Rectal smooth muscle tissue (tissue), 1 donor: ENCODE measurements at regions not wholly inside any gene's neighbourhood (a gene's known extent, or its start where the extent isn't known, plus 50 kb on each side); places are given as distances from the start of the nearest gene placed in this dataset.

Source experiments
- H3K27ac ChIP-seq: one replicate; pipeline ENCODE4 v1.7.0; 2013; ENCODE audit warnings: low read depth, low read length, inconsistent platforms
- H3K27me3 ChIP-seq: one replicate; pipeline ENCODE4 v1.7.0; 2013; ENCODE audit warnings: low read length; ENCODE audit not compliant: control insufficient read depth, insufficient read depth
- H3K36me3 ChIP-seq: one replicate; pipeline ENCODE4 v1.7.0; 2013; ENCODE audit warnings: low read length; ENCODE audit not compliant: control insufficient read depth, insufficient read depth
- H3K4me1 ChIP-seq: one replicate; pipeline ENCODE4 v1.7.0; 2013; ENCODE audit warnings: low read length; ENCODE audit not compliant: control insufficient read depth, insufficient read depth
- H3K4me3 ChIP-seq: one replicate; pipeline ENCODE4 v1.7.0; 2013; ENCODE audit warnings: low read length
- H3K9ac ChIP-seq: one replicate; pipeline ENCODE4 v1.7.0; 2013; ENCODE audit warnings: low read length

DNA sequence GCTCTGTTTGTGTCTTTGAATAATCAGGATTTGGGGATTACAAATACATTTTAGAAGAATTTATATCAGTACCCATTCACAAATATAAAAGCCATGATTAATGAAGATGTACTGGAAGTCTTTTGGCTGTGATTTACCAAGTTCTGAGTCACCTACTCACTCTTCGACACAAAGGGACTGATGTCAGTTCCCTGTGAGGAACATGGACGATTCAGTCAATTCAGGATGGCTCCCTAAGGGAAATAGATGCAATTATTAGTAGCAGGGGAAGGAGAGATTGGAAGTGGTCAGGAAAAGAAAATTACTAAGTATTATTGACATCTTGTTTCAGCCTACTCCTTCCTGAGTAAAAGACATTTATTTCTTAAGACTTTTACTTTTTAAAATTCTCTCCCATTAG is 550.7 kb upstream of the SLIT2 start:
- Histone ChIP-seq H3K27me3 (no peaks in the 10 kb centered on the region), H3K4me3 (no peak overlapping the region), H3K9ac (no peak overlapping the region), H3K27ac (no peak overlapping the region), H3K36me3 (no peaks in the 10 kb centered on the region), H3K4me1 (no peaks in the 10 kb centered on the region)

DNA sequence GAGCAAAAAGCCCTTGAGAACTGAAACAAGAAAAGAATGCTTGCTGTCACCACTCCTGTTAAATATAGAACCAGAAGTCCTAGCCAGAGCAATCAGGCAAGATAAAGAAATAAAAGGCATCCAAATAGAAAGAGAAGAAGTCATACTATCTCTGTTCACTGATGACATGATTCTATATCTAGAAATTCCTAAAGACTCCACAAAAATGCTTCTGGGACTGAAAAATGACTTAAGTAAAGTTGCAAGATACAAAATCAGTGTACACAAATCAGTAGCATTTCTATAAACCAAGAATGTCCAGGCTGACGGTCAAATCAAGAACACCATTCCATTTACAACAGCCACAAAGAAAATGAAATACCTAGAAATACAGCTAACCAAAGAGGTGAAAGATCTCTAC is 552.7 kb upstream of the SLIT2 start:
- Histone ChIP-seq H3K27ac (no peak overlapping the region), H3K4me3 (no peak overlapping the region), H3K36me3 (no peaks in the 10 kb centered on the region), H3K27me3 (no peaks in the 10 kb centered on the region), H3K4me1 (no peaks in the 10 kb centered on the region), H3K9ac (no peak overlapping the region)

DNA sequence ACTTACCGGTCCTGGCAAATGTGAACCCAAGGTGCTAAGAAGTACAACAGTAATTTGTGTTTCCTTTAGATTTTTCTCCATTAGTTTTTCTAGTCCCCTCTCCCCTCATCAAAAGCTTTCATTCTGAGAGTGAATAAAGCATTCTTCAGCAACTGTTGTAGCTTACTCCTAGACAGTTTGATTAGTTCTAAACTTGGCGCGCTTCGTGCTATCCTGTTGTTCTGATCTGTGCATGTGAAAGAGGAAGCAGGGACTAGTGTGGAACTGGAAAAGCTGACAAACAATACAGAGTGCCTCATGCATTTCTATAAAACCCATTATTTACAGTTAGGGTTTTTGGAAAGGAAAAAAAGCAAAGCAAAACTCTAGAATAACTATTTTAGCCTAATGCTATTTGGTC is 556.9 kb upstream of the SLIT2 start:
- Histone ChIP-seq H3K27me3 (no peaks in the 10 kb centered on the region), H3K4me3 (no peak overlapping the region), H3K27ac (no peak overlapping the region), H3K36me3 (no peaks in the 10 kb centered on the region), H3K4me1 (no peaks in the 10 kb centered on the region), H3K9ac (no peak overlapping the region)

DNA sequence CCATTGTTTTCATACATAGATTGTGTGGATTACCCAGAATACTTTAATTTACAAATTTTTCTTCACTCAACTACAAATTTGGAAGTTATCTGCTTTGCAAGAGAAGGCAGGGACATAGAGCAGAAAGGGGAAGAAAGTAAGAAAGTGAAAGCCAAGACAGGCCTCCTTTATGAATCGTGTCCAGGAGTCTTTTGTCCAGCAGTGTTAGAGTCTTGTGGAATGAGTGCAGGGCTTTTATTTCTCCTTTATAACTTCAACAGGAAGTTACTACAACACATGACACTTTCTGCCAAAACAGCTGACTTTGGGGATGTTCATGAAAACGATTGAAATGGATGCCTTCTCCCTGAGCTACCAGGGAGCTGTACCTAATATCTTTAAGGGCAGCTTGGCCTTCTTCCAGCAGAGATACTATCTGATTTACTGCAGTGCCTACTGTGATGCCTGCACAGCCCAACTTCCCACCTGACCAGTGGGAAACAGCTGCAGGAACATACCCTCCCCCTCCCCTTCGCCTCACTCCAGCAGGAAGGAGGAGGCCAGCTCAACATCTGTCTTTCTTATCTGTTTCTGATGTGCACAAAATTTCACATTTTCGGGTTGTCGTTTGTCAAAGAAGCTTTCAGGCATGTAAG is 557.7 kb upstream of the SLIT2 start:
- Histone ChIP-seq H3K27me3 (no peaks in the 10 kb centered on the region), H3K4me1 (no peaks in the 10 kb centered on the region), H3K4me3 (no peak overlapping the region), H3K36me3 (no peaks in the 10 kb centered on the region), H3K9ac (no peak overlapping the region), H3K27ac (peak overlapping the region; percentile 37)

DNA sequence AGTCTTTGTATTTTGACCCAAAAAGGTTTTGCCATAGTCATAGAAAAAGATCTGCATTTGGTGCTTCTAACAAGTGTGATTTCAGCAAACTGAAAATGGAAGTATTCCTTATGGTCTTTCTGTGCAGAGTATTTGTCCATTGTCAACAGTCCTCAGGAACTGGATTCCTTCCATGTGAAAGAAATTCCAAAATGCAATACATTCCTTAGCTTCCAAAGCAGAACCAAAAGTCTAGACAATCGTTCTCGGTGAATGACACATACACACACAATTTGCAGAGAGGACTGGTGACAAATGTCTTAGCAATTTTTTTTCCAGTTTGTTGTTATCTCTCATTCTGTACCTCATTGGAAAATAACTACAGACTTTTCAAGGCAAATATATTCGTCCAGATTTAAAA is 562.2 kb upstream of the SLIT2 start:
- H3K36me3 ChIP-seq: no peaks in the 10 kb centered on the region
- H3K27ac ChIP-seq: no peak overlapping the region
- no peak overlapping the region for H3K4me3 ChIP-seq
- H3K9ac ChIP-seq: no peak overlapping the region
- H3K27me3 ChIP-seq: no peaks in the 10 kb centered on the region
- no peaks in the 10 kb centered on the region for H3K4me1 ChIP-seq

DNA sequence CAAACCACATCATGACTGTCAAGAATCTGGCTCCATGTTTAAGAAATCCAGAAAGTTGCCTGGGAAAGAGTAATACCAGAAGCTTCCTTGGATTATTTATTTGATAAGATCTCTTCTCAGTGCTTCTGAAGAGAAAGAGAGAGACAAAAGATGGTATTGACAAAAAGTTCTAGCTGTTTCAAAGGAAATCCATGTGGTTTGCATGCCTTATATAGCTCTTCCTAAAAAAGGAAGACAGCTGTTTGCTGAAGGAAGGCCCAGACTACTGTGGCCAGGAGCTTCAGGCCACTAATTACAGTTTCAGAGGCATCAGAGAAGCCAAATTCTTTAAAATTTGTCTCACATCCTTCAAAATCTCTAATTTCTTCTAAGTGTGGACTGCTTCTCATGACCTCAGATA is 565.2 kb upstream of the SLIT2 start:
- Histone ChIP-seq H3K9ac (no peak overlapping the region), H3K4me3 (no peak overlapping the region), H3K27ac (no peak overlapping the region), H3K27me3 (no peaks in the 10 kb centered on the region), H3K36me3 (no peaks in the 10 kb centered on the region), H3K4me1 (peaks cover 8% of the 10 kb centered on the region)

DNA sequence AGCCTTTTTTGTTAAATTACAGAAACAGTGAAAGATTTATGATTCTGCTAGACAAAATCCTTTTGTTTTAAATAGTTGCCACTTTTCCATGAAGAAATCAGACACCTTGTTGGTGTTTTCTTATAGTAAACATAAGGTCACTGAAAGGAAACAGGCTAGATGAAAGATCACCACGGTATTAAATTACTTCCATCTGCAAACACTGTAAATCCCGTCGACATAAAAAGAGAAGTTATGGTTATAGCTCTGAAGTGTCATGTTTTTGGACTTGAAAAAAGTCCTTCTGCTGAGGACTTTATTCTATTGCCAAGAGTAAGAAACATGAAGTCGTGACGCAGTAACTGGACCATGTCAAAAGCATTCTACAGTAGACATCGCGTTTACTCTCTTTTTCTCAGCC is 567.6 kb upstream of the SLIT2 start:
- Histone ChIP-seq H3K27me3 (no peaks in the 10 kb centered on the region), H3K9ac (no peak overlapping the region), H3K4me1 (peaks cover 8% of the 10 kb centered on the region), H3K4me3 (no peak overlapping the region), H3K36me3 (no peaks in the 10 kb centered on the region), H3K27ac (no peak overlapping the region)

DNA sequence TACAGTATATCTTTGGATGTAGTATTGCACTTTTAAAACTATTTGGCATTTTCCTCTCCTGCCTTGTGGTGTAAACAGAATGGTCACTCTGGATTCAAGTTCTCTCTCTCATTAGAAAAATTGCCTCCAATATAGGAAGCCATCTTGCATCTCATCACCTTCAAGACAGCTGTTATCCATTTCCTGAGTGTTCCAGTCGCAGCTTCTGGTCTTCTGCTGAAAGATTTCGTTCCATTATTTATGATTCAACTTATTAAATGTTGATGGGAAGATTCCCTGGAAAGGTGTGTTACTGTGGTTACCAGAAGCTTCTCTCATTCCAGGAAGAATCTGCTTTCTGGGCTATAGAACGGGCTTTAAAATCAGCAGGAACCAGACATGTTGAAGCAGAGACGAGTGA is 568.3 kb upstream of the SLIT2 start:
- Histone ChIP-seq H3K27ac (no peak overlapping the region), H3K4me3 (no peak overlapping the region), H3K27me3 (no peaks in the 10 kb centered on the region), H3K9ac (no peak overlapping the region), H3K36me3 (no peaks in the 10 kb centered on the region), H3K4me1 (peaks cover 8% of the 10 kb centered on the region)

DNA sequence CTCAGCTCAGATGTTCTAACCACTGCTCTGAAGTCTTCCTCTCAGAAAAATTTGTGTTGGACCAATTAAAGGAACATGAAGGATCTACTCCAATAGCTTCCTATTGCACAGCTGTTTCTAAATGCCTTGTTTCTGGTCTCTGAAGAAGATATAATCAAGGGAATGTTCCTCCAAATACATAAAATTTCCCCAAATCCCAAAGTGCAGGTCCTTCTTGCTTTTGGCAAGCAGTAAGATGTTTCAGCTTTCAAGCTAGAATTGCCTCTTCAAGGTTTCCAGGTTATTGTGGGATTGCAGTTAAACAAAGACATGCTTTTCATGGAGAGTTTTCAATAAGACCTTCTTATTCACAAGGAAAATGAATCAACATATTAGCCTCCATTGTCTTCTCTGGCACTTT is 574.5 kb upstream of the SLIT2 start:
- Histone ChIP-seq H3K36me3 (no peaks in the 10 kb centered on the region), H3K4me1 (peaks cover 5% of the 10 kb centered on the region), H3K27ac (no peak overlapping the region), H3K4me3 (no peak overlapping the region), H3K9ac (no peak overlapping the region), H3K27me3 (no peaks in the 10 kb centered on the region)

DNA sequence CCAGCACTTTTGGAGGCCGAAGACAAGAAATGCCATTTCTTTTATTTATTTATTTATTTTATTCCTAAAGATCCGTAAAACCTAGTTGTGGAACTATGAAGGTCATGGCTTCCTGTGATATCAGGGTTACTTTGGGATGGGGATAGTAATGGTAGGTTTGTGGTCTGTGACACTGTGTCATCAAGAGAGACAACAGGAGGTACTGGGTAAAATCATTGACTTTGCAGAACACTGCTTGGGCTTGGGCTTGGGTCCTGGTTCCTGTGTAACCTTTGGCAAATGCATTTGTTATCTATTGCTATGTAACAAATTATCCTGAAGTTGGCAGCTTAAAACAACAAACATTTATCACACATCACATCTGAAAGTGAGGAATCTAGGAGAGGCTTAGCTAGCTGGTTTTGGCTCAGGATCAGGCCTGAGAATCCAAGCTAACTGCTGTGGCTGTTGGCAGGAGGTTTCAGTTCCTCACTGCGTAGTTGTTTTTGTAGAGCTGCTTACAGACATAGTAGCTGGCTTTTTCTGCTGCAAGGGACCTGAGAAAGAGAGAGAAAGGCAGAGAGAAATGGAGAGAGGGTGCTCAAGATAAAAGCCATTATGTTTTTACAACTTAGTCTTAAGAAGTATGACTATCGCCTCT is 576.4 kb upstream of the SLIT2 start:
- Histone ChIP-seq H3K4me1 (peaks cover 5% of the 10 kb centered on the region), H3K36me3 (no peaks in the 10 kb centered on the region), H3K9ac (no peak overlapping the region), H3K27ac (no peak overlapping the region), H3K27me3 (no peaks in the 10 kb centered on the region), H3K4me3 (no peak overlapping the region)

DNA sequence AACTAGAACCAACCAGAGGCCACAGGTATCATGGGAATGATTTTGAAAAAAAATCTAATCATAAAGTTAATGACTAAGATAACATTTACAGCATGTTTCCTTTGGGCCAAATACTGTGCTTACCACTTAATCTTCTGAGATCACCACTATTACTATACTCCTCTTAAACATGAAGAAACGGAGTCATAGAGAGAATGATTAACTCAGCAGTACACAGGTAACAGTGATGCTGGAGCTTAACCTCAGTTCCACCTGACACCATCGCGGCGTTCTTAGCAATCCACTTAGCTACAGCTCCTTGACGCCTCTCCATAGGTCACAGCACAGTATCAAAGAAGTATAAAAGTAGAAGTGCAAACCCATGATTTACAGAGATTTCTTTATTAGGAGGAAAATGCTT is 592.6 kb upstream of the SLIT2 start:
- H3K36me3 ChIP-seq: no peaks in the 10 kb centered on the region
- H3K27ac ChIP-seq: no peak overlapping the region
- H3K9ac ChIP-seq: no peak overlapping the region
- no peaks in the 10 kb centered on the region for H3K4me1 ChIP-seq
- no peak overlapping the region for H3K4me3 ChIP-seq
- no peaks in the 10 kb centered on the region for H3K27me3 ChIP-seq

DNA sequence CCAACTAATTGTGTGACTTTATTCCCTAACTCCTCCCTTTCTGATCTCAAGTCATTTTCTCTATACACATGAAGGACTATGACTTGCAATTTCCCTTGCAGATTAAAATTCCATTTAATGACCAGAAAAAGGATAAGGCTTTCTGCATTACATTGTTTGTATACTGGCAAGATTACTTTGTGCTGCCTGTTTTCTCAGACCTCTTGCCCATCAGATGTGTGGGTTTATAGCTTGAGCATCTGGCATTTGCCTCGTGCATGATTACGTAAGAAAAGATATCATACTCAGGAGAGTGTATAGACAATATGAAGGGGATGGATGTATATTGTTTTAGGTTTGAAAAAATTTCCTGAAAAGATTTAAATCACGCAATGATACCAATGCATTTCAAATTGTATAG is 593.8 kb upstream of the SLIT2 start:
- Histone ChIP-seq H3K27ac (no peak overlapping the region), H3K27me3 (no peaks in the 10 kb centered on the region), H3K4me1 (no peaks in the 10 kb centered on the region), H3K9ac (no peak overlapping the region), H3K4me3 (no peak overlapping the region), H3K36me3 (no peaks in the 10 kb centered on the region)

DNA sequence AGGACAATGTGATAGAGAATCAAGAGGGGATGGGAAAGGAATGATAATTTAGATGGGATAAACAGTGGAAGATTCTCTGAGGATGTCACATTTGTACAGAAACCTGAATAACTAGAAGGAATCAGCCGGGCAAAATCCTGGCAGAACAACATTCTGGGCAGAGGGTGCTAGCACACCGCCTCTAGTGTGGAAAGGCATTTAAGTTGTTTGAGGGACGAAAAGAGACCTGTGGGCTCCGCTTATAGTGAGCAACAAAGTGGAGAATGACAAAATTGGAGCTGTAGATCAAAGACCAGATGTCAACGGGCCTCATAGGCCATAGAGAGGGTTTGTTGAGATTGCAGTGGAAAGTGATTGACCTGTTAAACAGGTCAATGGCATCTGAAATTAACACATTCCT is 596.0 kb upstream of the SLIT2 start:
- Histone ChIP-seq H3K27me3 (no peaks in the 10 kb centered on the region), H3K9ac (no peak overlapping the region), H3K4me3 (no peak overlapping the region), H3K27ac (no peak overlapping the region), H3K4me1 (no peaks in the 10 kb centered on the region), H3K36me3 (no peaks in the 10 kb centered on the region)
